Dermis blood vessel endothelial cell (primary cell): ENCODE measurements at regions not wholly inside any gene's neighbourhood (a gene's known extent, or its start where the extent isn't known, plus 50 kb on each side); places are given as distances from the start of the nearest gene placed in this dataset.

ENCODE experiments used
- DNase-seq: peaks from one replicate; pipeline ENCODE4 v3.0.0; 2010

- DNase-seq = no peak
Measured at GRCh38 chr7:155138204-155138603, 68.1 kb downstream of the HTR5A start.

GRCh38 chr7:155141562-155141961 lies 71.4 kb downstream of the HTR5A start:
- DNase-seq = no peak

- no peak for DNase-seq
Measured at GRCh38 chr7:155143381-155143780, 73.3 kb downstream of the HTR5A start.

- no peak for DNase-seq
Measured at GRCh38 chr7:155144371-155144770, 74.2 kb downstream of the HTR5A start.

GRCh38 chr7:155145477-155146255 lies 75.5 kb downstream of the HTR5A start:
- no peak for DNase-seq

- DNase-seq = no peak
Measured at GRCh38 chr7:155147172-155147571, 77.0 kb downstream of the HTR5A start.

- DNase-seq = no peak
Measured at GRCh38 chr7:155147624-155148023, 77.5 kb downstream of the HTR5A start.

GRCh38 chr7:155153676-155154075 lies 83.6 kb downstream of the HTR5A start:
- no peak for DNase-seq

GRCh38 chr7:155154586-155154985 lies 84.5 kb downstream of the HTR5A start:
- no peak for DNase-seq

- no peak for DNase-seq
Measured at GRCh38 chr7:155161690-155162089, 91.6 kb downstream of the HTR5A start.

GRCh38 chr7:155162422-155162821 lies 92.3 kb downstream of the HTR5A start:
- DNase-seq = no peak

GRCh38 chr7:155163696-155164095 lies 93.6 kb downstream of the HTR5A start:
- DNase-seq = no peak

GRCh38 chr7:155164316-155164715 lies 94.2 kb downstream of the HTR5A start:
- no peak for DNase-seq

- no peak for DNase-seq
Measured at GRCh38 chr7:155166108-155166507, 96.0 kb downstream of the HTR5A start.

GRCh38 chr7:155166673-155167370 lies 96.7 kb downstream of the HTR5A start:
- no peak for DNase-seq

GRCh38 chr7:155167706-155168365 lies 97.7 kb downstream of the HTR5A start:
- no peak for DNase-seq

- DNase-seq = no peak
Measured at GRCh38 chr7:155168597-155169480, 98.7 kb downstream of the HTR5A start.

GRCh38 chr7:155169498-155170065 lies 99.5 kb downstream of the HTR5A start:
- DNase-seq = no peak

- no peak for DNase-seq
Measured at GRCh38 chr7:155170331-155170730, 100.2 kb downstream of the HTR5A start.

- DNase-seq = no peak
Measured at GRCh38 chr7:155172141-155172540, 102.0 kb downstream of the HTR5A start.

GRCh38 chr7:155173905-155174304 lies 103.8 kb downstream of the HTR5A start:
- no peak for DNase-seq

- no peak for DNase-seq
Measured at GRCh38 chr7:155178096-155178495, 108.0 kb downstream of the HTR5A start.
